Osteoblast (primary cell): ENCODE measurements at regions not wholly inside any gene's neighbourhood (a gene's known extent, or its start where the extent isn't known, plus 50 kb on each side); places are given as distances from the start of the nearest gene placed in this dataset.
"Not testable (repeated sequence)": the region's sequence is repeated elsewhere in the genome, so short reads cannot be mapped to it uniquely, and the experiment has no call there.

Experiments used
- DNase-seq: peaks from one replicate; pipeline ENCODE4 v3.0.0; 2011; ENCODE audit warnings: low spot score, mixed read lengths; ENCODE audit not compliant: insufficient read length; ENCODE audit errors: missing footprints
- H2AFZ ChIP-seq: 2 replicates; pipeline ENCODE4 v1.6.0; 2011; ENCODE audit warnings: mild to moderate bottlenecking, low read length
- H3K27ac ChIP-seq: 2 replicates; pipeline ENCODE4 v1.5.1; 2011; ENCODE audit warnings: mild to moderate bottlenecking, low read depth, low read length, moderate library complexity
- H3K27me3 ChIP-seq: 2 replicates; pipeline ENCODE4 v1.6.0; 2012; ENCODE audit warnings: mild to moderate bottlenecking, control low read depth, inconsistent platforms, low read length, moderate library complexity; ENCODE audit not compliant: insufficient read depth
- H3K36me3 ChIP-seq: 2 replicates; pipeline ENCODE4 v1.5.1; 2011; ENCODE audit warnings: mild to moderate bottlenecking, low read length, control low read depth, moderate library complexity; ENCODE audit not compliant: insufficient read depth
- H3K4me1 ChIP-seq: 2 replicates; pipeline ENCODE4 v1.5.1; 2011; ENCODE audit warnings: mild to moderate bottlenecking, low read length, control low read depth, moderate library complexity; ENCODE audit not compliant: insufficient read depth
- H3K4me2 ChIP-seq: 2 replicates; pipeline ENCODE4 v1.6.0; 2011; ENCODE audit warnings: mild to moderate bottlenecking, low read length; ENCODE audit not compliant: insufficient read depth
- H3K4me3 ChIP-seq: fragments of 200-600 bp; sonication (generic); 3 replicates; pipeline ENCODE4 v1.5.1; 2012; ENCODE audit warnings: mild to moderate bottlenecking, low read length, inconsistent platforms; ENCODE audit not compliant: insufficient read depth
- H3K79me2 ChIP-seq: 2 replicates; pipeline ENCODE4 v1.6.0; 2012; ENCODE audit warnings: mild to moderate bottlenecking, low read length, control low read depth, inconsistent platforms; ENCODE audit not compliant: insufficient read depth
- H3K9me3 ChIP-seq: 2 replicates; pipeline ENCODE4 v1.5.1; 2011; ENCODE audit warnings: low read depth, low read length, control low read depth
- H4K20me1 ChIP-seq: 2 replicates; pipeline ENCODE4 v1.6.0; 2012; ENCODE audit warnings: mild to moderate bottlenecking, low read length, control low read depth; ENCODE audit not compliant: insufficient read depth
- TF ChIP-seq, protein P1 (sequence below): IDR thresholded peaks from 2 replicates; pipeline ENCODE4 v1.5.1; 2011; ENCODE audit warnings: mild to moderate bottlenecking, low read depth, low read length, moderate library complexity; ENCODE audit errors: extremely low read depth

DNA sequence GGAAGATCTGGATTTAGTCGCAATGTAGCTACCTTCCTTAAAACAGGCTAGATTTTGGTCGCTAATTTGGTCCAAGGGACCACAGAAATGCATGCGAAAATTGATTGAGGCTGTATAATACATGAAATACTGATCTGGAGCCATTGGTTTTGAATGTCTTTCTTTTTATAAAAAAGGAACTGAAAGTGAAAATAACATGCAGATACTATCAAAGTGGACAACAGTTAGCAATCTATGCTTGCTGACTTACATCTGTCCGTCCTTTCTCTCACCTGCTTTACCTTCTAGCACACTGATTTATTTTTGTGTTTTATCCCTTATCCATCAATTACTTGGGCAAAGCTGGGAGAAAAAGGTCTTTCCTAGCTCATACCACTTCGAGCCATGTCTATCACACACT is 1459.8 kb upstream of the ACVR2A start:
- no peaks in the 10 kb centered on the region for H4K20me1 ChIP-seq
- no peak overlapping the region for H2AFZ ChIP-seq
- H3K4me2 ChIP-seq: no peak overlapping the region
- DNase-seq: no peak
- H3K9me3 ChIP-seq: no peaks in the 10 kb centered on the region
- H3K4me1 ChIP-seq: peaks cover 7% of the 10 kb centered on the region
- no peaks in the 10 kb centered on the region for H3K79me2 ChIP-seq
- TF ChIP-seq, protein P1, sequence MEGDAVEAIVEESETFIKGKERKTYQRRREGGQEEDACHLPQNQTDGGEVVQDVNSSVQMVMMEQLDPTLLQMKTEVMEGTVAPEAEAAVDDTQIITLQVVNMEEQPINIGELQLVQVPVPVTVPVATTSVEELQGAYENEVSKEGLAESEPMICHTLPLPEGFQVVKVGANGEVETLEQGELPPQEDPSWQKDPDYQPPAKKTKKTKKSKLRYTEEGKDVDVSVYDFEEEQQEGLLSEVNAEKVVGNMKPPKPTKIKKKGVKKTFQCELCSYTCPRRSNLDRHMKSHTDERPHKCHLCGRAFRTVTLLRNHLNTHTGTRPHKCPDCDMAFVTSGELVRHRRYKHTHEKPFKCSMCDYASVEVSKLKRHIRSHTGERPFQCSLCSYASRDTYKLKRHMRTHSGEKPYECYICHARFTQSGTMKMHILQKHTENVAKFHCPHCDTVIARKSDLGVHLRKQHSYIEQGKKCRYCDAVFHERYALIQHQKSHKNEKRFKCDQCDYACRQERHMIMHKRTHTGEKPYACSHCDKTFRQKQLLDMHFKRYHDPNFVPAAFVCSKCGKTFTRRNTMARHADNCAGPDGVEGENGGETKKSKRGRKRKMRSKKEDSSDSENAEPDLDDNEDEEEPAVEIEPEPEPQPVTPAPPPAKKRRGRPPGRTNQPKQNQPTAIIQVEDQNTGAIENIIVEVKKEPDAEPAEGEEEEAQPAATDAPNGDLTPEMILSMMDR: no peak
- H3K27me3 ChIP-seq: peaks cover 4% of the 10 kb centered on the region
- no peak overlapping the region for H3K27ac ChIP-seq
- H3K4me3 ChIP-seq: no peak overlapping the region
- no peaks in the 10 kb centered on the region for H3K36me3 ChIP-seq

DNA sequence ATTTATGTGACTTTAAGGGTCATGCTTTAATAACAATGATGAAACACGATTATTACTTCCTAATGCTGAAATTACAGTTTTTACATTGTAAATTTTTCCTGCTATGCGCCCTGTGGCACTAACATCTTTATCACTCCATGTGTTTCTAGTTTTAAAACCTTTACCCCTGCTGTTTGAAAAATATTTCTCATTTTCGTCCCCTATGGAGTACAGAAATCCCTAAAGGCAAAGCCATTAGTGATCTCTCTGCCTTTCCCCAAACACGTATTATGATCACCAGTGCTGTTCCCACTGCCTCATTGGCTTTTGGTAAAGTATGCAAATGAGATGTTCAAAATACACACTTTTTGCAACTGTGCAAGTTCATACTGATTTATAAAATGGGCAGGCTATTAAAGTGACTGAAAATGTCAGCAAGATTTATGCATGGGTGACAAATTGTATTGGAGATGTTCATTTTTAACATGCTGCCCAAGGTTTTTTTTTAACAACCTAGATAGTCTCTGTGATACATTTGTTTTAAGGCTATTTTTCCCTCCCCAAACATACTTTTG is 1468.2 kb upstream of the ACVR2A start:
- no peaks in the 10 kb centered on the region for H3K36me3 ChIP-seq
- no peak overlapping the region for H2AFZ ChIP-seq
- no peaks in the 10 kb centered on the region for H4K20me1 ChIP-seq
- TF ChIP-seq, protein P1: no peak
- H3K27ac ChIP-seq: no peak overlapping the region
- H3K79me2 ChIP-seq: no peaks in the 10 kb centered on the region
- no peak for DNase-seq
- H3K4me1 ChIP-seq: no peaks in the 10 kb centered on the region
- H3K27me3 ChIP-seq: no peaks in the 10 kb centered on the region
- no peak overlapping the region for H3K4me2 ChIP-seq
- H3K4me3 ChIP-seq: no peak overlapping the region
- no peaks in the 10 kb centered on the region for H3K9me3 ChIP-seq

DNA sequence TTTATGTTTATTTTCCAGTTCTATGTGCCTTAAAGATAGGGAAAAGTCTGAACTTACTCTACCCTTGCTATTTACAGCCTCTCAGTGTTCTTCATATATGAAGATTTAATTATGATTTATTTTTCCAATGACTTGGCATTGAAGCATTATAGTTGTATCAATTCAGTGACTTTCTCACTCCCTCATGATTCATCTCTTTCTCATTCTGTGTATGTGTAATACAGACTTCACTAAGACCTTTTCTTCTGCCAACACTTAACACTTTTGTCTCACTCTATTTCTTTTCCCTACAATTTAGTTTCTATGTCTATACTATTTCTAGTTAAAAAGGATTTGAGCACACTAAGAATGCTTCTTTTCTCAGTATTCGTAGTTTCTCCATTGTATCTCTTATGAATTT is 1470.3 kb upstream of the ACVR2A start:
- Histone ChIP-seq H3K4me1 (no peaks in the 10 kb centered on the region), H3K27me3 (no peaks in the 10 kb centered on the region), H3K4me2 (no peak overlapping the region), H2AFZ (no peak overlapping the region), H3K36me3 (no peaks in the 10 kb centered on the region), H4K20me1 (no peaks in the 10 kb centered on the region), H3K27ac (no peak overlapping the region), H3K4me3 (no peak overlapping the region), H3K79me2 (no peaks in the 10 kb centered on the region), H3K9me3 (no peaks in the 10 kb centered on the region)
- TF ChIP-seq, protein P1: no peak
- DNase-seq: no peak

DNA sequence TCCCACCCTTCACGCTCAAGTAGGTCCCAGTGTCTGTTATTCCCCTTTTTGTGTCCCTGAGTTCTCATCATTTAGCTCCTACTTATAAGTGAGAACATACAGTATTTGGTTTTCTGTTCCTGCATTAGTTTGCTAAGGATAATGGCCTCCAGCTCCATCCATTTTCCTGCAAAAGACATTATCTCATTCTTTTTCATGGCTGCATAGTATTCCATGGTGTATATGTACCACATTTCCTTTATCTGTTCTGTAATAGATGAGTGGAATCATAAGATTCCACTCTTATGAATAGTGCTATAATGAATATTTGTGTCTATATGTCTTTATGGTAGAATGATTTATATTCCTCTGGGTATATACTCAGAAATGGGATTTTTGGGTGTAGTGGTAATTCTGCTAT is 1473.5 kb upstream of the ACVR2A start:
- not testable (repeated sequence) for H3K4me3 ChIP-seq, H3K9me3 ChIP-seq, H3K27ac ChIP-seq, H3K4me2 ChIP-seq, H3K36me3 ChIP-seq, H3K27me3 ChIP-seq, H3K79me2 ChIP-seq, H2AFZ ChIP-seq, H3K4me1 ChIP-seq, H4K20me1 ChIP-seq, DNase-seq
